GM21381 (cell line): ENCODE measurements at regions not wholly inside any gene's neighbourhood (a gene's known extent, or its start where the extent isn't known, plus 50 kb on each side); places are given as distances from the start of the nearest gene placed in this dataset.

Source experiments
- ATAC-seq: cut with Tn5 transposase; IDR thresholded peaks from one replicate; pipeline ENCODE4 v1.9.1; 2021; ENCODE audit warnings: mild to moderate bottlenecking, moderate library complexity; ENCODE audit not compliant: unreplicated experiment

DNA sequence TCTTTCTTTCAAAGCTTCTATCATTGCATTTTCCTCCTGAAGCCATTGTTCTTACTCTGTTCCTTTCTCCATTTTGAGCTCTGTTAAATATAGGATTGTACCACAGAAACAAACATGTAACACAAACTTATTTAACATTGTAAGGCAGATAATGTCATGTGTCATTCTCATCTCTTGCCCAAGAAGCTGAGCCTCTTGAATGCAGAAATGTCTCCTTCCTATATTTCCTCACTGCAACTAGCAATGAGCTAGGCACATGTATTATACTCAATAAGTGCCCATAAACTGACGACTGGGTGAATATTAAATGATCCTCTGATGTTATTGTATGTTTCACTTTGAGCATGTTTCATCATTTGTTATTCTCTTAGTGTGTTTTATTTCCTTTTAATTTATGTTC lies 56.7 kb upstream of the SLC7A11 start:
- ATAC-seq: no peak

DNA sequence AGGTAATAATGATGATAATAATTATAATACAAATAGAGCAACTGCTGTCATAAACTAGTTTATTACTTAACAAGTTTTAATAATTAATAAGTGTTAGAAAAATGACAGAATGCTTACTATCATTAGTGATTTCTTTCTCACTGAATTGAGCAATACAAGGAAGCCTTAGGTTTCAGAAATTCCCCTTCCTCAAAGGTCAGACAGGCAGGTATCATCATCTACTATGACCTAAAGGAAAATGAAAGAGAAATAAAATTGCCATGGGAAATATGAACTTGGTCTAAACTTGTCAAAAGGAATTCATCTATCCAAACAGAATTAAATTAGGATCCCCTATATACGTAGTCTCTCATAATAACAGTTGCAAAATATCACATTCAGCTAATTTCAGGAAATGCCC lies 56.3 kb upstream of the SLC7A11 start:
- ATAC-seq: no peak

DNA sequence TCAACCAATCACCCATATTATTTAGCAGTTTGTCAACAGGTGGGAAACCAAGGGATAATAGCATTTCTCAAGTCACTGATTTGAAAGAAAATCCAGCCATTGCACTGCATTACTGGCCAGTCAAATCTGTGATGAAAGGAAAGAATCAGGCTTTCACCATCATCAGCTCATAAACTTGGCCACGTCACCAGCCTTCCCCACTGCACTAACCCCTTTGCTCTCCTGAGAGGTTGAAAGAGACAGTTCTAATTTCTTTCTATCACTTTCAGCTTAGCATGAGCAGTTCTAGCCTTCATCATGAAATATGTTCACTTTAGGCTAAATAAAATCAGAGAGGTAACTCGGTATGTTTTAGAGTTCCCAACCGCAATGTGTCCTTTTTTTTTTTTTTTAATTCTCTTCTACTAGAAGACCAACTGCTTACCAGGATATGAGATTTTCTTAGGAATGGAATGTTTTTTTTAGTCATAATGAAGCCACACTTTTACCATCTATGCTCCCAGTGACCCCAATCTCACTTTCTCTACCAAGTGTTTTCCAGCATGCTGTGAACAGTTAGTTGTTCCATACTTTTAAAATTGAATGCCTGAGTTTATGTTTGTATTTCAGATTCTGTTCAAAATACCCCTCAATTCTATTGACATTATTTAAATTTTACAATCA lies 55.7 kb upstream of the SLC7A11 start:
- no peak for ATAC-seq

DNA sequence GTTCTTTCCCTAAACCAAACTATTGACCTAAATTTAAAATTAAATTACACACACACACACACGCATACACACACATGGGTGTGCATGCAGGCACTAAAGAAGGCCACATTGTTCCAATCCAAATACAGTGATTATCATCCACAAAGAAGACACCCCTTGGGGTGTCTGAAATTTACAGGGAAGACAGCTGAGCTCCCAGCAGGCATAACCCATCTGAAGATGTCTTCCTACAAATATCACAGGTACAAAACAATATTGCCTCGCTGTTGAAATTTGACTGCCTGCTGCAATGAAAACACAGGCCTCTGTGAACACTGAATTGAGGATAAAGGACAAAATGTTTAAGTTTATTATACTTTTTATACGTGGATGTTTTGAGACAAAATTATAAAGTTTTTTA lies 50.2 kb upstream of the SLC7A11 start:
- ATAC-seq: no peak
